ENCODE measurements at regions not wholly inside any gene's neighbourhood (a gene's known extent, or its start where the extent isn't known, plus 50 kb on each side); places are given as distances from the start of the nearest gene placed in this dataset.

DNA sequence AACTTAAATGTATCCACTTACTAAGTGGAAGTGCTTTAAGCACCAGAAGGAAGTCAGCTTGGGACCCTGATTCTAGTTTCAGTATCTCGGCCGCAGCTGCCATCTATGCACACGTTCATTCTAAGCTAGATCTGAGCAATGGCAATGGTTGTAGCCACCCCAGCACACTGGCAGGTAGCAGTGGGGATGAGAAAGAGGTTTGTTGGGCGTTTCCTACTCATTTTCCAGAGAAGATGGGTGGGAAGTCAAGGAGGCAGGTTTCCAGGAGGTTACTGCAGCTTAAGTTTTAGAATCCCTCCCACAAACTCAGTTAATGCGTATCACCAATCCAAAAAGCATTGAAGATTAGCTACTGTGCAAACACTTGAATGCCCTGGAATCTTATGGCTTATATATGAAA lies 114.2 kb upstream of the TSC22D1 start:
- Histone ChIP-seq H3K36me3 (ENCODE audit: control insufficient read depth in 2 of 4, insufficient read depth in 4 of 4, low read length in 3 of 4) (no peaks in the 10 kb centered on the region), H3K4me1 (replicated peaks in 1 of 4; ENCODE audit: control insufficient read depth in 3 of 4, insufficient read depth in 4 of 4, low read length in 3 of 4) (no peaks in the 10 kb centered on the region), H3K4me3 (ENCODE audit: extremely low read depth in 1 of 4, insufficient read depth in 2 of 4, low read depth in 3 of 4, low read length in 4 of 4) (no peak overlapping the region), H3K4ac (replicated peaks; ENCODE audit: insufficient read length, low read depth, low read length) (no peak overlapping the region), H2AK5ac (ENCODE audit: low read depth, low read length) (no peak overlapping the region), H3K9ac (replicated peaks in 1 of 4; ENCODE audit: extremely low read depth in 1 of 4, low read depth in 3 of 4, low read length in 3 of 4) (no peak overlapping the region; a peak in 1 of 7 replicates), H2BK20ac (ENCODE audit: low read length) (no peak overlapping the region), H3K23me2 (ENCODE audit: low read depth, low read length) (0 out of 2 replicates have a peak, but pooled peaks cover 3% of the 10 kb centered on the region), H2BK120ac (replicated peaks; ENCODE audit: low read depth, low read length) (no peak overlapping the region), H4K8ac (ENCODE audit: extremely low read depth, insufficient read depth, low read length) (no peak overlapping the region), H3K14ac (ENCODE audit: insufficient read length) (no peak overlapping the region), H4K5ac (ENCODE audit: insufficient read length, low read depth, low read length) (no peak overlapping the region), H3K27me3 (replicated peaks in 1 of 4; ENCODE audit: control insufficient read depth in 3 of 4, extremely low read depth in 1 of 4, insufficient read depth in 3 of 4, low read length in 3 of 4) (no peaks in the 10 kb centered on the region), H2BK5ac (ENCODE audit: low read depth, low read length) (no peak overlapping the region), H3K23ac (ENCODE audit: insufficient read length) (no peak overlapping the region), H3K4me2 (ENCODE audit: insufficient read depth in 1 of 2, low read depth in 2 of 2, low read length in 2 of 2) (no peak overlapping the region), H3K56ac (replicated peaks; ENCODE audit: insufficient read length, low read depth, low read length) (no peak overlapping the region), H2BK12ac (ENCODE audit: low read depth, low read length) (no peak overlapping the region), H3K79me1 (ENCODE audit: low read depth, low read length) (no peaks in the 10 kb centered on the region), H3K27ac (ENCODE audit: low read depth, low read length) (no peak overlapping the region), H3K79me2 (ENCODE audit: control insufficient read depth in 1 of 2, insufficient read depth in 2 of 2, low read length in 2 of 2) (no peaks in the 10 kb centered on the region), H2AFZ (ENCODE audit: low read length) (no peak overlapping the region), H2BK15ac (ENCODE audit: low read length) (no peak overlapping the region), H3K9me3 (ENCODE audit: insufficient read depth in 2 of 2, low read depth in 1 of 2, low read length in 1 of 2) (0 out of 4 replicates have a peak, but pooled peaks cover 0 to 6% of the 10 kb centered on the region in 2 experiments), H3K18ac (ENCODE audit: extremely low read depth, low read length) (no peak overlapping the region), H4K91ac (replicated peaks; ENCODE audit: insufficient read length, low read length) (no peak overlapping the region), H4K20me1 (replicated peaks in 1 of 2; ENCODE audit: control insufficient read depth in 1 of 2, insufficient read depth in 2 of 2, low read length in 2 of 2) (no peaks in the 10 kb centered on the region)
- DNase-seq (ENCODE audit: low read depth in 1 of 2, low spot score in 2 of 2) (no peak), FAIRE-seq (no peak)
- 89% methylated on average over 5 of the region's 5 CpGs; no CpG with 5 or more reads in 1 of the 2 experiments for WGBS, 2 experiments (ENCODE audit: extremely low coverage in 1 of 2, insufficient coverage in 1 of 2, insufficient read length in 1 of 2, insufficient replicate concordance in 2 of 2, low coverage in 1 of 2, low lambda C conversion rate in 2 of 2, missing lambda C conversion rate in 1 of 2)
- CTCF ChIA-PET (ENCODE audit: partially characterized antibody): interaction anchor here (1.0 kb wide), 1 partner anchor 107 kb away, joined by 3 read pairs; no protein-coding TSS in a partner anchor
- POLR2A ChIA-PET (ENCODE audit: partially characterized antibody): no interaction called here
- TF ChIP-seq ZNF274 (IDR thresholded peaks at IDR 0.05; ENCODE audit: borderline replicate concordance, extremely low read depth, low read length): no peak
- TF ChIP-seq KDM1A (IDR thresholded peaks at IDR 0.05; ENCODE audit: borderline replicate concordance, low read length): no peak
- no peak for TF ChIP-seq SIX5 (IDR thresholded peaks at IDR 0.05; ENCODE audit: low read depth, low read length)
- TF ChIP-seq TBP (IDR thresholded peaks at IDR 0.05; ENCODE audit: low read depth, low read length): no peak
- TF ChIP-seq, protein P1, sequence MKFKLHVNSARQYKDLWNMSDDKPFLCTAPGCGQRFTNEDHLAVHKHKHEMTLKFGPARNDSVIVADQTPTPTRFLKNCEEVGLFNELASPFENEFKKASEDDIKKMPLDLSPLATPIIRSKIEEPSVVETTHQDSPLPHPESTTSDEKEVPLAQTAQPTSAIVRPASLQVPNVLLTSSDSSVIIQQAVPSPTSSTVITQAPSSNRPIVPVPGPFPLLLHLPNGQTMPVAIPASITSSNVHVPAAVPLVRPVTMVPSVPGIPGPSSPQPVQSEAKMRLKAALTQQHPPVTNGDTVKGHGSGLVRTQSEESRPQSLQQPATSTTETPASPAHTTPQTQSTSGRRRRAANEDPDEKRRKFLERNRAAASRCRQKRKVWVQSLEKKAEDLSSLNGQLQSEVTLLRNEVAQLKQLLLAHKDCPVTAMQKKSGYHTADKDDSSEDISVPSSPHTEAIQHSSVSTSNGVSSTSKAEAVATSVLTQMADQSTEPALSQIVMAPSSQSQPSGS (IDR thresholded peaks at IDR 0.05; ENCODE audit: low read length): no peak
